ENCODE measurements at regions not wholly inside any gene's neighbourhood (a gene's known extent, or its start where the extent isn't known, plus 50 kb on each side); places are given as distances from the start of the nearest gene placed in this dataset.
"Not testable (repeated sequence)": the region's sequence is repeated elsewhere in the genome, so short reads cannot be mapped to it uniquely, and the experiment has no call there.

- Histone ChIP-seq H3K27ac (no peak overlapping the region), H3K4me1 (no peaks in the 10 kb centered on the region), H3K27me3 (no peaks in the 10 kb centered on the region), H3K9me3 (no peaks in the 10 kb centered on the region), H3K4me3 (no peak overlapping the region), H3K36me3 (no peaks in the 10 kb centered on the region)
- intact Hi-C loops (cut with DNase I) = no loop called here
- no peak for ATAC-seq
- 58% methylated on average over 2 of the region's 3 CpGs for WGBS (ENCODE audit: insufficient coverage, low coverage, low lambda C conversion rate, missing lambda C conversion rate)
- no peak for DNase-seq
- no peak for TF ChIP-seq POLR2A (IDR thresholded peaks at IDR 0.05)
- TF ChIP-seq CTCF (IDR thresholded peaks at IDR 0.05) = no peak
Measured at GRCh38 chr13:100984085-100984705, 309.6 kb upstream of the TMTC4 start.

GRCh38 chr13:100983111-100983510, 308.5 kb upstream of the TMTC4 start:
- H3K9me3 ChIP-seq = no peaks in the 10 kb centered on the region
- H3K36me3 ChIP-seq = no peaks in the 10 kb centered on the region
- H3K4me1 ChIP-seq = no peaks in the 10 kb centered on the region
- TF ChIP-seq POLR2A (IDR thresholded peaks at IDR 0.05) (no peak), CTCF (IDR thresholded peaks at IDR 0.05) (no peak)
- ATAC-seq = no peak
- H3K4me3 ChIP-seq = no peak overlapping the region
- H3K27me3 ChIP-seq = no peaks in the 10 kb centered on the region
- no peak overlapping the region for H3K27ac ChIP-seq
- DNase-seq = no peak
- 79% methylated on average over 6 of the region's 6 CpGs for WGBS (ENCODE audit: insufficient coverage, low coverage, low lambda C conversion rate, missing lambda C conversion rate)
- intact Hi-C loops (cut with DNase I) = no loop called here

- Histone ChIP-seq H3K27me3 (no peaks in the 10 kb centered on the region), H3K9me3 (no peaks in the 10 kb centered on the region), H3K27ac (no peak overlapping the region), H3K36me3 (no peaks in the 10 kb centered on the region), H3K4me3 (no peak overlapping the region), H3K4me1 (no peaks in the 10 kb centered on the region)
- DNase-seq (no peak), ATAC-seq (no peak)
- TF ChIP-seq POLR2A (IDR thresholded peaks at IDR 0.05) (no peak), CTCF (IDR thresholded peaks at IDR 0.05) (no peak)
- intact Hi-C loops (cut with DNase I) = no loop called here
Measured at GRCh38 chr13:100980171-100980570, 305.6 kb upstream of the TMTC4 start.

- WGBS (ENCODE audit: insufficient coverage, low coverage, low lambda C conversion rate, missing lambda C conversion rate) = 67% methylated on average over 7 of the region's 7 CpGs
- Histone ChIP-seq H3K4me1 (no peaks in the 10 kb centered on the region), H3K36me3 (no peaks in the 10 kb centered on the region), H3K27ac (no peak overlapping the region), H3K9me3 (no peaks in the 10 kb centered on the region), H3K4me3 (no peak overlapping the region), H3K27me3 (no peaks in the 10 kb centered on the region)
- TF ChIP-seq POLR2A (IDR thresholded peaks at IDR 0.05) = no peak
- no peak for TF ChIP-seq CTCF (IDR thresholded peaks at IDR 0.05)
- ATAC-seq = no peak
- intact Hi-C loops (cut with DNase I) = no loop called here
- DNase-seq = no peak
Measured at GRCh38 chr13:100977841-100978240, 303.2 kb upstream of the TMTC4 start.

- TF ChIP-seq CTCF (IDR thresholded peaks at IDR 0.05) (no peak), POLR2A (IDR thresholded peaks at IDR 0.05) (no peak)
- WGBS (ENCODE audit: insufficient coverage, low coverage, low lambda C conversion rate, missing lambda C conversion rate) = 74% methylated on average over 2 of the region's 2 CpGs
- Histone ChIP-seq H3K4me1 (no peaks in the 10 kb centered on the region), H3K27ac (no peak overlapping the region), H3K9me3 (no peaks in the 10 kb centered on the region), H3K36me3 (no peaks in the 10 kb centered on the region), H3K27me3 (no peaks in the 10 kb centered on the region), H3K4me3 (no peak overlapping the region)
- intact Hi-C loops (cut with DNase I) = no loop called here
- DNase-seq (no peak), ATAC-seq (no peak)
Measured at GRCh38 chr13:100976993-100977392, 302.4 kb upstream of the TMTC4 start.

GRCh38 chr13:100975666-100976065, 301.1 kb upstream of the TMTC4 start:
- H3K27me3 ChIP-seq; H3K9me3 ChIP-seq; intact Hi-C loops (cut with DNase I); H3K4me3 ChIP-seq; H3K27ac ChIP-seq; H3K4me1 ChIP-seq; H3K36me3 ChIP-seq; ATAC-seq; DNase-seq: not testable (repeated sequence)
- WGBS (ENCODE audit: insufficient coverage, low coverage, low lambda C conversion rate, missing lambda C conversion rate) = no CpG with 5 or more reads among the region's 31 CpGs
